GM19438 (cell line): ENCODE measurements at regions not wholly inside any gene's neighbourhood (a gene's known extent, or its start where the extent isn't known, plus 50 kb on each side); places are given as distances from the start of the nearest gene placed in this dataset.

Experiments used
- ATAC-seq: cut with Tn5 transposase; IDR thresholded peaks from one replicate; pipeline ENCODE4 v1.9.1; 2021; ENCODE audit warnings: low read depth; ENCODE audit not compliant: unreplicated experiment

- ATAC-seq, result no peak
Measured at GRCh38 chr1:201678264-201679101, 139.6 kb downstream of the NAV1 start.

- no peak for ATAC-seq
Measured at GRCh38 chr1:201681375-201681774, 142.4 kb downstream of the NAV1 start.

GRCh38 chr1:201682964-201683363, 144.0 kb downstream of the NAV1 start:
- no peak for ATAC-seq

GRCh38 chr1:201683397-201683796, 144.5 kb downstream of the NAV1 start:
- no peak for ATAC-seq

- ATAC-seq, result no peak
Measured at GRCh38 chr1:201685485-201685884, 143.5 kb upstream of the IPO9 start.

GRCh38 chr1:201686714-201687455, 142.1 kb upstream of the IPO9 start:
- ATAC-seq, result no peak

GRCh38 chr1:201688514-201688913, 140.4 kb upstream of the IPO9 start:
- no peak for ATAC-seq

GRCh38 chr1:201689647-201690046, 139.3 kb upstream of the IPO9 start:
- ATAC-seq, result no peak

GRCh38 chr1:201690528-201690927, 138.4 kb upstream of the IPO9 start:
- no peak for ATAC-seq

- ATAC-seq, result no peak
Measured at GRCh38 chr1:201691716-201692554, 137.0 kb upstream of the IPO9 start.

GRCh38 chr1:201692555-201693394, 136.2 kb upstream of the IPO9 start:
- ATAC-seq, result no peak

GRCh38 chr1:201693890-201694607, 134.9 kb upstream of the IPO9 start:
- ATAC-seq, result no peak

GRCh38 chr1:201694608-201695335, 134.2 kb upstream of the IPO9 start:
- ATAC-seq, result no peak

GRCh38 chr1:201695607-201696006, 133.3 kb upstream of the IPO9 start:
- ATAC-seq, result no peak

GRCh38 chr1:201696217-201696761, 132.7 kb upstream of the IPO9 start:
- ATAC-seq, result no peak

GRCh38 chr1:201697174-201697573, 131.8 kb upstream of the IPO9 start:
- ATAC-seq, result no peak

GRCh38 chr1:201701831-201702230, 127.1 kb upstream of the IPO9 start:
- no peak for ATAC-seq

- ATAC-seq, result no peak
Measured at GRCh38 chr1:201702936-201703335, 126.0 kb upstream of the IPO9 start.
